Liver (tissue), 3 donors: ENCODE measurements at regions not wholly inside any gene's neighbourhood (a gene's known extent, or its start where the extent isn't known, plus 50 kb on each side); places are given as distances from the start of the nearest gene placed in this dataset.

Experiments
- RAD21 ChIP-seq, 2 donors: IDR thresholded peaks; 2 replicates each; pipeline ENCODE4 v1.6.1; 2016; ENCODE audit warnings: antibody characterized with exemption in 2 of 2, mild to moderate bottlenecking in 2 of 2
- RXRA ChIP-seq, 2 donors: IDR thresholded peaks; 2 replicates each; pipeline ENCODE4 v1.6.1; 2017 to 2018; ENCODE audit warnings: antibody characterized with exemption in 2 of 2, mild to moderate bottlenecking in 1 of 2
- TAF1 ChIP-seq: conservative IDR thresholded peaks from 2 replicates; pipeline ENCODE4 v1.6.1; 2016; ENCODE audit warnings: antibody characterized with exemption, mild to moderate bottlenecking
- YY1 ChIP-seq: IDR thresholded peaks from 2 replicates; pipeline ENCODE4 v1.6.1; 2016; ENCODE audit warnings: antibody characterized with exemption, mild to moderate bottlenecking
- TF ChIP-seq, protein P1 (sequence below): IDR thresholded peaks from 2 replicates; pipeline ENCODE4 v1.6.1; 2016; ENCODE audit warnings: antibody characterized with exemption
- TF ChIP-seq, protein P2 (sequence below): fragments of 150-350 bp; IDR thresholded peaks from 2 replicates; pipeline ENCODE4 v1.5.1; 2017; ENCODE audit warnings: improper control_type of control experiment, low read depth, low read length; ENCODE audit not compliant: missing input control
- TF ChIP-seq, protein P3 (sequence below): IDR thresholded peaks from 2 replicates; pipeline ENCODE4 v1.6.1; 2016; ENCODE audit warnings: antibody characterized with exemption, mild to moderate bottlenecking
- donor health status: healthy.
- donor health status: healthy.

DNA sequence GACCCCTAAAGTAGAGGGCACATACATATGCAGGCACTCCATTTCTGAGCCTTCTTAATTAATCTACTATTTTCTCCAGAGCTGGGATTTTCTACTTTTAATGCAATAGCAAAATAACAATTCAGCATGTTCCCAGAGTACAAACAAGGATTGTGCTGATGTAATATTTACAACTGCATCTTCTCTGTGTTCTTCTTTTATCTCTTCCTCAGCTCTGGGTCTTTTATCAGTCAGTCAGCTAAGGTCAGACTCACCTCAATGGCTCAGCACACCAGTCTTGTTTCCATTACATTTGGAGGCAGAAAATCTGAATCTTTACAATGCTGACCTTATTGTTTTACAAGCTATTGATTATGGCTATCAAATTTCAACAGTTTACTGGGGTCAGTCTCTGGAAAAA, 323.3 kb upstream of the NR5A2 start:
- TF ChIP-seq, protein P1, sequence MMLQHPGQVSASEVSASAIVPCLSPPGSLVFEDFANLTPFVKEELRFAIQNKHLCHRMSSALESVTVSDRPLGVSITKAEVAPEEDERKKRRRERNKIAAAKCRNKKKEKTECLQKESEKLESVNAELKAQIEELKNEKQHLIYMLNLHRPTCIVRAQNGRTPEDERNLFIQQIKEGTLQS, result peak; percentile 31
- TF ChIP-seq, protein P2, sequence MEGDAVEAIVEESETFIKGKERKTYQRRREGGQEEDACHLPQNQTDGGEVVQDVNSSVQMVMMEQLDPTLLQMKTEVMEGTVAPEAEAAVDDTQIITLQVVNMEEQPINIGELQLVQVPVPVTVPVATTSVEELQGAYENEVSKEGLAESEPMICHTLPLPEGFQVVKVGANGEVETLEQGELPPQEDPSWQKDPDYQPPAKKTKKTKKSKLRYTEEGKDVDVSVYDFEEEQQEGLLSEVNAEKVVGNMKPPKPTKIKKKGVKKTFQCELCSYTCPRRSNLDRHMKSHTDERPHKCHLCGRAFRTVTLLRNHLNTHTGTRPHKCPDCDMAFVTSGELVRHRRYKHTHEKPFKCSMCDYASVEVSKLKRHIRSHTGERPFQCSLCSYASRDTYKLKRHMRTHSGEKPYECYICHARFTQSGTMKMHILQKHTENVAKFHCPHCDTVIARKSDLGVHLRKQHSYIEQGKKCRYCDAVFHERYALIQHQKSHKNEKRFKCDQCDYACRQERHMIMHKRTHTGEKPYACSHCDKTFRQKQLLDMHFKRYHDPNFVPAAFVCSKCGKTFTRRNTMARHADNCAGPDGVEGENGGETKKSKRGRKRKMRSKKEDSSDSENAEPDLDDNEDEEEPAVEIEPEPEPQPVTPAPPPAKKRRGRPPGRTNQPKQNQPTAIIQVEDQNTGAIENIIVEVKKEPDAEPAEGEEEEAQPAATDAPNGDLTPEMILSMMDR, result no peak
- TF ChIP-seq, protein P3, sequence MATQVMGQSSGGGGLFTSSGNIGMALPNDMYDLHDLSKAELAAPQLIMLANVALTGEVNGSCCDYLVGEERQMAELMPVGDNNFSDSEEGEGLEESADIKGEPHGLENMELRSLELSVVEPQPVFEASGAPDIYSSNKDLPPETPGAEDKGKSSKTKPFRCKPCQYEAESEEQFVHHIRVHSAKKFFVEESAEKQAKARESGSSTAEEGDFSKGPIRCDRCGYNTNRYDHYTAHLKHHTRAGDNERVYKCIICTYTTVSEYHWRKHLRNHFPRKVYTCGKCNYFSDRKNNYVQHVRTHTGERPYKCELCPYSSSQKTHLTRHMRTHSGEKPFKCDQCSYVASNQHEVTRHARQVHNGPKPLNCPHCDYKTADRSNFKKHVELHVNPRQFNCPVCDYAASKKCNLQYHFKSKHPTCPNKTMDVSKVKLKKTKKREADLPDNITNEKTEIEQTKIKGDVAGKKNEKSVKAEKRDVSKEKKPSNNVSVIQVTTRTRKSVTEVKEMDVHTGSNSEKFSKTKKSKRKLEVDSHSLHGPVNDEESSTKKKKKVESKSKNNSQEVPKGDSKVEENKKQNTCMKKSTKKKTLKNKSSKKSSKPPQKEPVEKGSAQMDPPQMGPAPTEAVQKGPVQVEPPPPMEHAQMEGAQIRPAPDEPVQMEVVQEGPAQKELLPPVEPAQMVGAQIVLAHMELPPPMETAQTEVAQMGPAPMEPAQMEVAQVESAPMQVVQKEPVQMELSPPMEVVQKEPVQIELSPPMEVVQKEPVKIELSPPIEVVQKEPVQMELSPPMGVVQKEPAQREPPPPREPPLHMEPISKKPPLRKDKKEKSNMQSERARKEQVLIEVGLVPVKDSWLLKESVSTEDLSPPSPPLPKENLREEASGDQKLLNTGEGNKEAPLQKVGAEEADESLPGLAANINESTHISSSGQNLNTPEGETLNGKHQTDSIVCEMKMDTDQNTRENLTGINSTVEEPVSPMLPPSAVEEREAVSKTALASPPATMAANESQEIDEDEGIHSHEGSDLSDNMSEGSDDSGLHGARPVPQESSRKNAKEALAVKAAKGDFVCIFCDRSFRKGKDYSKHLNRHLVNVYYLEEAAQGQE, result no peak
- TF ChIP-seq RXRA (IDR thresholded peaks at IDR 0.05), result peak; percentile 25 to 46
- no peak for TF ChIP-seq TAF1
- TF ChIP-seq YY1, result no peak
- TF ChIP-seq RAD21 (IDR thresholded peaks at IDR 0.05), result no peak
